GM23338 (cell line): ENCODE measurements at regions not wholly inside any gene's neighbourhood (a gene's known extent, or its start where the extent isn't known, plus 50 kb on each side); places are given as distances from the start of the nearest gene placed in this dataset.

Experiments used
- CREB1 ChIP-seq: fragments of 250-450 bp; sonication (Bioruptor Pico); IDR thresholded peaks from 2 replicates; pipeline ENCODE4 v1.5.0; 2020; ENCODE audit warnings: low read depth, mild to moderate bottlenecking, moderate library complexity
- EZH2 ChIP-seq: fragments of 200-600 bp; sonication (generic); IDR thresholded peaks from one replicate; pipeline ENCODE4 v1.8.0; 2017; ENCODE audit warnings: antibody characterized with exemption, mild to moderate bottlenecking, low read depth; ENCODE audit not compliant: unreplicated experiment
- EZH2phosphoT487 ChIP-seq: fragments of 200-600 bp; sonication (generic); IDR thresholded peaks from one replicate; pipeline ENCODE4 v1.8.1; 2018; ENCODE audit warnings: antibody characterized with exemption; ENCODE audit not compliant: unreplicated experiment
- JUNB ChIP-seq: IDR thresholded peaks from one replicate; pipeline ENCODE4 v1.6.1; 2016; ENCODE audit warnings: antibody characterized with exemption; ENCODE audit not compliant: unreplicated experiment
- POLR2AphosphoS5 ChIP-seq: IDR thresholded peaks from 2 replicates; pipeline ENCODE4 v1.6.1; 2016; ENCODE audit warnings: antibody characterized with exemption, low read depth
- ZNF114 ChIP-seq: fragments of 250-450 bp; sonication (Bioruptor Pico); IDR thresholded peaks from 2 replicates; pipeline ENCODE4 v1.5.0; 2020; ENCODE audit warnings: mild to moderate bottlenecking, moderate library complexity
- TF ChIP-seq, protein P1 (sequence below), 2 experiments: fragments of 200-600 bp in 1 of 2; sonication (generic) in 1 of 2; conservative IDR thresholded peaks; 2 replicates each; pipeline versions ENCODE4 v1.5.1 to v1.6.1; 2016 to 2017; ENCODE audit warnings: antibody characterized with exemption in 2 of 2, low read depth in 2 of 2, mild to moderate bottlenecking in 2 of 2, moderate library complexity in 1 of 2
- TF ChIP-seq, protein P2 (sequence below): IDR thresholded peaks from one replicate; pipeline ENCODE4 v1.6.1; 2018; ENCODE audit warnings: antibody characterized with exemption; ENCODE audit not compliant: unreplicated experiment
- TF ChIP-seq, protein P3 (sequence below): IDR thresholded peaks from 2 replicates; pipeline ENCODE4 v1.6.1; 2016; ENCODE audit warnings: antibody characterized with exemption
- TF ChIP-seq, protein P4 (sequence below): fragments of 250-450 bp; sonication (Bioruptor Pico); IDR thresholded peaks from 2 replicates; pipeline ENCODE4 v1.5.0; 2020; ENCODE audit warnings: mild to moderate bottlenecking, moderate library complexity

DNA sequence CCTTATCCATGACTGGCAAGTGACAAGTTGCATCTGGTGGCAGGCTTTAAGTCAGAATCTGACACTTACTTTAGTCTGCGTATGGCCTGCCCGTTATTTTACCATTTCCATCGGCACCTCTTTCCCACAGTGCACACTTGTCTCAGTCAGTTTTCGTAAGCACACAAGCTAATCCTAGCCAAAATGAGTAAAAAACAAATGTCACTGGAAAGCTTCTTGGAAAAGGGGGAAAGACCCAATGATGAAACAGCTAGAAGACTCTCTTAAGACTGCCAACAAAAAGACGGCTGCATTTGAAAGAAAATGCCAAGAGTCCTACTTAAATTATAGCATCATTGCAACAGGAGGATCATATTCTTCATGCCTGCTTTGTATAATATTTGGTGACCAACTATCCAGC lies 457.9 kb upstream of the ISX start:
- no peak for TF ChIP-seq JUNB
- TF ChIP-seq, protein P1, sequence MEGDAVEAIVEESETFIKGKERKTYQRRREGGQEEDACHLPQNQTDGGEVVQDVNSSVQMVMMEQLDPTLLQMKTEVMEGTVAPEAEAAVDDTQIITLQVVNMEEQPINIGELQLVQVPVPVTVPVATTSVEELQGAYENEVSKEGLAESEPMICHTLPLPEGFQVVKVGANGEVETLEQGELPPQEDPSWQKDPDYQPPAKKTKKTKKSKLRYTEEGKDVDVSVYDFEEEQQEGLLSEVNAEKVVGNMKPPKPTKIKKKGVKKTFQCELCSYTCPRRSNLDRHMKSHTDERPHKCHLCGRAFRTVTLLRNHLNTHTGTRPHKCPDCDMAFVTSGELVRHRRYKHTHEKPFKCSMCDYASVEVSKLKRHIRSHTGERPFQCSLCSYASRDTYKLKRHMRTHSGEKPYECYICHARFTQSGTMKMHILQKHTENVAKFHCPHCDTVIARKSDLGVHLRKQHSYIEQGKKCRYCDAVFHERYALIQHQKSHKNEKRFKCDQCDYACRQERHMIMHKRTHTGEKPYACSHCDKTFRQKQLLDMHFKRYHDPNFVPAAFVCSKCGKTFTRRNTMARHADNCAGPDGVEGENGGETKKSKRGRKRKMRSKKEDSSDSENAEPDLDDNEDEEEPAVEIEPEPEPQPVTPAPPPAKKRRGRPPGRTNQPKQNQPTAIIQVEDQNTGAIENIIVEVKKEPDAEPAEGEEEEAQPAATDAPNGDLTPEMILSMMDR (conservative IDR thresholded peaks at IDR 0.05; ENCODE audit: low read depth in 2 of 2), result no peak
- no peak for TF ChIP-seq EZH2
- no peak for TF ChIP-seq POLR2AphosphoS5
- TF ChIP-seq EZH2phosphoT487, result no peak
- no peak for TF ChIP-seq CREB1 (CRISPR knock-in tag)
- TF ChIP-seq, protein P2, sequence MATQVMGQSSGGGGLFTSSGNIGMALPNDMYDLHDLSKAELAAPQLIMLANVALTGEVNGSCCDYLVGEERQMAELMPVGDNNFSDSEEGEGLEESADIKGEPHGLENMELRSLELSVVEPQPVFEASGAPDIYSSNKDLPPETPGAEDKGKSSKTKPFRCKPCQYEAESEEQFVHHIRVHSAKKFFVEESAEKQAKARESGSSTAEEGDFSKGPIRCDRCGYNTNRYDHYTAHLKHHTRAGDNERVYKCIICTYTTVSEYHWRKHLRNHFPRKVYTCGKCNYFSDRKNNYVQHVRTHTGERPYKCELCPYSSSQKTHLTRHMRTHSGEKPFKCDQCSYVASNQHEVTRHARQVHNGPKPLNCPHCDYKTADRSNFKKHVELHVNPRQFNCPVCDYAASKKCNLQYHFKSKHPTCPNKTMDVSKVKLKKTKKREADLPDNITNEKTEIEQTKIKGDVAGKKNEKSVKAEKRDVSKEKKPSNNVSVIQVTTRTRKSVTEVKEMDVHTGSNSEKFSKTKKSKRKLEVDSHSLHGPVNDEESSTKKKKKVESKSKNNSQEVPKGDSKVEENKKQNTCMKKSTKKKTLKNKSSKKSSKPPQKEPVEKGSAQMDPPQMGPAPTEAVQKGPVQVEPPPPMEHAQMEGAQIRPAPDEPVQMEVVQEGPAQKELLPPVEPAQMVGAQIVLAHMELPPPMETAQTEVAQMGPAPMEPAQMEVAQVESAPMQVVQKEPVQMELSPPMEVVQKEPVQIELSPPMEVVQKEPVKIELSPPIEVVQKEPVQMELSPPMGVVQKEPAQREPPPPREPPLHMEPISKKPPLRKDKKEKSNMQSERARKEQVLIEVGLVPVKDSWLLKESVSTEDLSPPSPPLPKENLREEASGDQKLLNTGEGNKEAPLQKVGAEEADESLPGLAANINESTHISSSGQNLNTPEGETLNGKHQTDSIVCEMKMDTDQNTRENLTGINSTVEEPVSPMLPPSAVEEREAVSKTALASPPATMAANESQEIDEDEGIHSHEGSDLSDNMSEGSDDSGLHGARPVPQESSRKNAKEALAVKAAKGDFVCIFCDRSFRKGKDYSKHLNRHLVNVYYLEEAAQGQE, result no peak
- no peak for TF ChIP-seq ZNF114 (CRISPR knock-in tag)
- TF ChIP-seq, protein P3, sequence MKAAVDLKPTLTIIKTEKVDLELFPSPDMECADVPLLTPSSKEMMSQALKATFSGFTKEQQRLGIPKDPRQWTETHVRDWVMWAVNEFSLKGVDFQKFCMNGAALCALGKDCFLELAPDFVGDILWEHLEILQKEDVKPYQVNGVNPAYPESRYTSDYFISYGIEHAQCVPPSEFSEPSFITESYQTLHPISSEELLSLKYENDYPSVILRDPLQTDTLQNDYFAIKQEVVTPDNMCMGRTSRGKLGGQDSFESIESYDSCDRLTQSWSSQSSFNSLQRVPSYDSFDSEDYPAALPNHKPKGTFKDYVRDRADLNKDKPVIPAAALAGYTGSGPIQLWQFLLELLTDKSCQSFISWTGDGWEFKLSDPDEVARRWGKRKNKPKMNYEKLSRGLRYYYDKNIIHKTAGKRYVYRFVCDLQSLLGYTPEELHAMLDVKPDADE, result no peak
- TF ChIP-seq, protein P4, sequence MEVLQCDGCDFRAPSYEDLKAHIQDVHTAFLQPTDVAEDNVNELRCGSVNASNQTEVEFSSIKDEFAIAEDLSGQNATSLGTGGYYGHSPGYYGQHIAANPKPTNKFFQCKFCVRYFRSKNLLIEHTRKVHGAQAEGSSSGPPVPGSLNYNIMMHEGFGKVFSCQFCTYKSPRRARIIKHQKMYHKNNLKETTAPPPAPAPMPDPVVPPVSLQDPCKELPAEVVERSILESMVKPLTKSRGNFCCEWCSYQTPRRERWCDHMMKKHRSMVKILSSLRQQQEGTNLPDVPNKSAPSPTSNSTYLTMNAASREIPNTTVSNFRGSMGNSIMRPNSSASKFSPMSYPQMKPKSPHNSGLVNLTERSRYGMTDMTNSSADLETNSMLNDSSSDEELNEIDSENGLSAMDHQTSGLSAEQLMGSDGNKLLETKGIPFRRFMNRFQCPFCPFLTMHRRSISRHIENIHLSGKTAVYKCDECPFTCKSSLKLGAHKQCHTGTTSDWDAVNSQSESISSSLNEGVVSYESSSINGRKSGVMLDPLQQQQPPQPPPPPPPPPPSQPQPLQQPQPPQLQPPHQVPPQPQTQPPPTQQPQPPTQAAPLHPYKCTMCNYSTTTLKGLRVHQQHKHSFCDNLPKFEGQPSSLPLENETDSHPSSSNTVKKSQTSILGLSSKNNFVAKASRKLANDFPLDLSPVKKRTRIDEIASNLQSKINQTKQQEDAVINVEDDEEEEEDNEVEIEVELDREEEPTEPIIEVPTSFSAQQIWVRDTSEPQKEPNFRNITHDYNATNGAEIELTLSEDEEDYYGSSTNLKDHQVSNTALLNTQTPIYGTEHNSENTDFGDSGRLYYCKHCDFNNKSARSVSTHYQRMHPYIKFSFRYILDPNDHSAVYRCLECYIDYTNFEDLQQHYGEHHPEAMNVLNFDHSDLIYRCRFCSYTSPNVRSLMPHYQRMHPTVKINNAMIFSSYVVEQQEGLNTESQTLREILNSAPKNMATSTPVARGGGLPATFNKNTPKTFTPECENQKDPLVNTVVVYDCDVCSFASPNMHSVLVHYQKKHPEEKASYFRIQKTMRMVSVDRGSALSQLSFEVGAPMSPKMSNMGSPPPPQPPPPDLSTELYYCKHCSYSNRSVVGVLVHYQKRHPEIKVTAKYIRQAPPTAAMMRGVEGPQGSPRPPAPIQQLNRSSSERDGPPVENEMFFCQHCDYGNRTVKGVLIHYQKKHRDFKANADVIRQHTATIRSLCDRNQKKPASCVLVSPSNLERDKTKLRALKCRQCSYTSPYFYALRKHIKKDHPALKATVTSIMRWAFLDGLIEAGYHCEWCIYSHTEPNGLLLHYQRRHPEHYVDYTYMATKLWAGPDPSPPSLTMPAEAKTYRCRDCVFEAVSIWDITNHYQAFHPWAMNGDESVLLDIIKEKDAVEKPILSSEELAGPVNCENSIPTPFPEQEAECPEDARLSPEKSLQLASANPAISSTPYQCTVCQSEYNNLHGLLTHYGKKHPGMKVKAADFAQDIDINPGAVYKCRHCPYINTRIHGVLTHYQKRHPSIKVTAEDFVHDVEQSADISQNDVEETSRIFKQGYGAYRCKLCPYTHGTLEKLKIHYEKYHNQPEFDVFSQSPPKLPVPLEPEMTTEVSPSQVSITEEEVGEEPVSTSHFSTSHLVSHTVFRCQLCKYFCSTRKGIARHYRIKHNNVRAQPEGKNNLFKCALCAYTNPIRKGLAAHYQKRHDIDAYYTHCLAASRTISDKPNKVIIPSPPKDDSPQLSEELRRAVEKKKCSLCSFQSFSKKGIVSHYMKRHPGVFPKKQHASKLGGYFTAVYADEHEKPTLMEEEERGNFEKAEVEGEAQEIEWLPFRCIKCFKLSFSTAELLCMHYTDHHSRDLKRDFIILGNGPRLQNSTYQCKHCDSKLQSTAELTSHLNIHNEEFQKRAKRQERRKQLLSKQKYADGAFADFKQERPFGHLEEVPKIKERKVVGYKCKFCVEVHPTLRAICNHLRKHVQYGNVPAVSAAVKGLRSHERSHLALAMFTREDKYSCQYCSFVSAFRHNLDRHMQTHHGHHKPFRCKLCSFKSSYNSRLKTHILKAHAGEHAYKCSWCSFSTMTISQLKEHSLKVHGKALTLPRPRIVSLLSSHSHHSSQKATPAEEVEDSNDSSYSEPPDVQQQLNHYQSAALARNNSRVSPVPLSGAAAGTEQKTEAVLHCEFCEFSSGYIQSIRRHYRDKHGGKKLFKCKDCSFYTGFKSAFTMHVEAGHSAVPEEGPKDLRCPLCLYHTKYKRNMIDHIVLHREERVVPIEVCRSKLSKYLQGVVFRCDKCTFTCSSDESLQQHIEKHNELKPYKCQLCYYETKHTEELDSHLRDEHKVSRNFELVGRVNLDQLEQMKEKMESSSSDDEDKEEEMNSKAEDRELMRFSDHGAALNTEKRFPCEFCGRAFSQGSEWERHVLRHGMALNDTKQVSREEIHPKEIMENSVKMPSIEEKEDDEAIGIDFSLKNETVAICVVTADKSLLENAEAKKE (CRISPR knock-in tag), result no peak
